ENCODE measurements at regions not wholly inside any gene's neighbourhood (a gene's known extent, or its start where the extent isn't known, plus 50 kb on each side); places are given as distances from the start of the nearest gene placed in this dataset.

DNA sequence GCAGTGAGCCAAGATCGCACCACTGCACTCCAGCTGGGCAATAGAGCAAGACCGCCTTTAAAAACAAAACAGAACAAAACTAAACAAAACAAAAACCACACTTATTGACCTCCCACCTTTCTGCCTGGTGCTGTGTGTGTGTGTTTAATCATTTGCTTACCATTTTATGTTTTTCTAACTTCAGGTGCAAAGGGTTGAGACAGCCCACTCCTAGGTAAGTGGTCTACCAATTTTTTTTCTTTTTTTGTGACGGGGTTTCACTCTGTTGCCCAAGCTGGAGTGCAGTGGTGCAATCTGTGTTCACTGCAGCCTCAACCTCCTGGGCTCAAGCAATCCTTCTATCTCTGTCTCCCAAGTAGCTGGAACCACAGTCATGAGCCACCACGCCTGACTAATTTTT, 65.8 kb downstream of the SALL1 start:
- DNase-seq (ENCODE audit: low read depth): no peak

DNA sequence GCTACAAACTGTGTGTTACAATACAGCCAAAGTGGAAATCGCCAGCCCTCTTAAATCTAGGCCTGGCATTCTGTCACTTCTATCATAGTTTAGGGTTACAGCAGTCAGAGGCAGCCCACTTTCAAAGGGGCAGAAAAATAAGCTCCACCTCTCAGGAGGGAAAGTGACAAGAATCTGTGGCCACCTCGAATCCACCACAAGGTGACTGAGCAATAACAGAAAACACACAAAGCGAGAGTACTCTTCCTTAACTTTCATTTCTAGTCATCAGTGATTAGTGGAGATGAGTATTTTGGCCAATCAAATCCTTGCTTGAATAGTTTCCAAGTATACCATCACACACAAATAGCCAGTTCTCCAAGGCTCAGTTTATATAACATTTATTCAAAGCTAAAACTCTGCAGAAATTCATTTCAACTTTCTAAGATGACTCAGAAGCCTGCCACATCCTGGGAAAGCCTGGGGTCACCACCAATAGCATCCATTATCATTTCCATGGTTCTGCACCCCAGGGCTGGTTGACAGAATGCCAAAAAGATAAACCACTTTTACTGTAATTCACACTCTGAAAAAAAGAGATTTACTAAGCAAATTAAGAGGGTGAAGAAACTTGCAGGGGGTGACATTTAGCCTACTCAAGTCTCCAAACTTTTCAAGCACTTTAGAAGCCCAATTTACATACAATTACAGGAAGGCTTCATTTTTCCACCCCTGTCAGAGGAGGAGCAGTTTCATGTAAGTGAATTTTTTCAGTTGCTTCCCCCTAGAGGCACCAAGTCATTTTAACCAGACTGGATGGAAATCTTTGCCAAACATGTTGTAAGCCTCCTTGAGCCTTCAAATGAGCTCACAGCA, 66.8 kb downstream of the SALL1 start:
- DNase-seq (ENCODE audit: low read depth): no peak

GRCh38 chr16:51072591-51072990, 78.5 kb downstream of the SALL1 start:
- DNase-seq (ENCODE audit: low read depth): no peak

- DNase-seq (ENCODE audit: low read depth): no peak
These were observed 79.7 kb downstream of the SALL1 start for GRCh38 chr16:51071326-51071725.

DNA sequence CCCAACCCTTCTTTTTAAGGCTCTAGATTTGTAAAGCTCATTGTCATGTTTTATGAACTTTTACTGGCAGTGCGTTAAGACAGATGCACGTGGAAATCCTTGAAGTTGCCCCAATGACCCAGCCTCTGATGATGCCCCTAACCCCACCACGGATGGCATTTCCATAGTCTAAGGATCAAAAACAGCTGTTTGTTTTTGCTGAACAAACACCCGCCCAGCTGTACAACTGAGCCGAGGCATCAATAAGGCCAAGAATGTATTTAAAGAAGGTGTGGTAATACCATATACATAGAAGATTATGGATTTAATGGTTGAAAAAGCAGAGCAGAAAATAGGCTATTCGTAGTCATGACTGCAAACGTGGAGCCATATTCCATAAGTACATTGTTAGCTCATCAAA, 83.7 kb downstream of the SALL1 start:
- DNase-seq (ENCODE audit: low read depth): no peak

GRCh38 chr16:51062039-51062438, 89.0 kb downstream of the SALL1 start:
- DNase-seq (ENCODE audit: low read depth): no peak

DNA sequence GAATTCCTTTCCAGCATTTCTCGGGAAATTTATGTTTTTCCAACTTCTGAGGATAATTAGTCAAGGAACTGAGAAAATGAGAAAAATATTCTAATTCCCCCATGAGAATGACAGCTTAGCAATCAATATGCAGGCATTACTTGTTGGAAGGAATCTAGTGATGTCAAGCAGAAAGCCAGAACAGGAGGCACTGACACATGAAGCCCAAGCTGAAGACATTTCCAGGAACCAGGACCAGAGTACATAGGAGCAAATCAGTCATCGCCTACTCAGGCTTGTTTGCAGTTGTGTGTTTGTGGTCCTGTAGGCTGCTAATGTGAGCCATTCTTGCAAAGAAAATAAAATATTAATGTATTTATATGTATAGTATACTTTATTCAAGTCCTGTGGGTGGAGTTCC, 89.7 kb downstream of the SALL1 start:
- DNase-seq (ENCODE audit: low read depth): no peak

DNA sequence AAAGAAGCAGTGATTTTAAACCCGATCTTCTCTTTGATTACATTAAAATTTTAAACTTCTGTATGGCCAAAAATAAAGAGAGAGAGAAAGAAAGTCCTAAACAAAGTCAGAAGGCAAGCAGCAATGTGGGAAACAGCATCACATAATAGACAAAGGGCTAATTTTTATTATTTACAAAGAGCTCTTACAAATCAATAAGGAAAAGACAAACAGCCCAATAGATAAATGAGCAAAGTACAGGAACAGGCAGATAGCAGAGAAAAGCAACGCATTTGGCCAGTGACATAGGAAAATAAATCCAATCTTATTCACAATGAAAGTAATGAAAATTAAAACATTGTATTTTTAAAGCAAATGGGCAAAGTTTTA, 93.1 kb downstream of the SALL1 start:
- DNase-seq (ENCODE audit: low read depth): no peak

DNA sequence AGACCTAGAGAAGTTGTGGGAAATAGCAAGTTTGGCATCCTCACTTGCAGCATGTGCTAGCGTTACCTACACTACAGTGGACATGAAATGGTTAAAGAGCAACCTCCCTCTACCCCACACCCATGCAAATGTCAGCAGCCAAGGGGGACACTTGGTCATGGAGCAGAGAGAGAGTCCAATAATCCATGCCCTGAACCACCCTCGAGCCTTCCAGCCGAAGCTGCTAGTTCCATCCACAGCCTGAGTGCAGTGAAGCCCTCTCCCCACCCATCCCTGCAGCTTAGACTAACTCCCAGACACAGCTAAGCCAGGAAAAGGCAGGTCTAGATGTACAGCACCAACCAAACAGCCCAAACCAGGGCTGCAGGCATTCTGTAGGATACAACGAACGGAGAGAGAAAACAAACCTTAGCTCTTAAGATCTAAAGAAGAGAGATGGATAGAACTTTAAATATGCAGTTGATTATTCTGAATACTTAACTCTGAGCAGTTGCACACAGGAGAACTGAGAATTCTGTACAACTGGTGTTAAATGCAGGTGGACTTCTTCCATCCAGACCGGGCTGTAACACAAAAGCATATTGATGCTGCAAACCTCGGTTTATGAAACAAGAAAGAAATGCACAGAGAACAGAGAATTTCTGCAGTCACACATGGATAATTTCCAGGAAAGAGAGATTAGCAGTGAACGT, 93.8 kb downstream of the SALL1 start:
- DNase-seq (ENCODE audit: low read depth): no peak

- no peak for DNase-seq (ENCODE audit: low read depth)
These were observed 94.7 kb downstream of the SALL1 start for GRCh38 chr16:51056331-51056730.

DNA sequence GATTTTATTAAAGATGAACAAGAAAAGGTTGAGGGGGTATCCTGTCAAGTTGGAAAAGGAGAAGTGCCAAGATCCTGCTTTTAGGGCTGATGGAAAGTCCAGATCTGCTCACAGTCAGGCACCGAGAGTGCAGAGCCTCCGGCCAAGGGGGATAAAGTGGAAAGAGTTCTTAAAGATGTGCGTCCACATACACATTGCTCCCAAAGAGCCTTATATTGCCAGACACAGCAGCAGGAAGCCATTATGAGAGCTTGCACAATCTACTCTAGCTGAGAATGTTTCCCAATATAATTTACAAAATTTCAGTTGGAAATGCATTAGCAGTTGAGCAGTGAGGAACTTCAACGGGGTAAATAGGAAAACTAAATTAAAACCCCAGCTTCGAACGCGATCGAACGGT, 95.6 kb downstream of the SALL1 start:
- peak; percentile 40 for DNase-seq (ENCODE audit: low read depth)

DNA sequence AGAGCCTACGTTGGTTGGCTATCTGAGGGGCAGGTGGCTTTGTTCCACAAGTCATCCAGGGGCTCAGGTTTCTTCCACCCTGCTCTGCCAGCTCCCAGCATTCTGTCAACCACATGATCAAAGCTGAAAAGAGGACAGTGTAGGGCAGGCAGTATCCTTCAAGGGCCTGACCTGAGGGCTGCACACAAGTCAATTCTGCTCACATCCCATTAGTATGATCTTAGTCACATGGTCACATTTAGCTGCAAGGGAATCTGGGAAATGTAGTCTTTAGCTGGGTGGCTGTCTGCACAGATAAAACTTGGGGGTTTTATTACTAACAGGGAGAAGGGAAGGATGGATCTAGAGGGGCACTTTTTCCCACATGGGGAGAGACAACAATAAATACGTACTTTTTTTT, 97.3 kb downstream of the SALL1 start:
- DNase-seq (ENCODE audit: low read depth): no peak

GRCh38 chr16:51051671-51052070, 99.4 kb downstream of the SALL1 start:
- no peak for DNase-seq (ENCODE audit: low read depth)

GRCh38 chr16:51050377-51050706, 100.7 kb downstream of the SALL1 start:
- no peak for DNase-seq (ENCODE audit: low read depth)

- DNase-seq (ENCODE audit: low read depth): no peak
These were observed 101.2 kb downstream of the SALL1 start for GRCh38 chr16:51049678-51050376.

DNA sequence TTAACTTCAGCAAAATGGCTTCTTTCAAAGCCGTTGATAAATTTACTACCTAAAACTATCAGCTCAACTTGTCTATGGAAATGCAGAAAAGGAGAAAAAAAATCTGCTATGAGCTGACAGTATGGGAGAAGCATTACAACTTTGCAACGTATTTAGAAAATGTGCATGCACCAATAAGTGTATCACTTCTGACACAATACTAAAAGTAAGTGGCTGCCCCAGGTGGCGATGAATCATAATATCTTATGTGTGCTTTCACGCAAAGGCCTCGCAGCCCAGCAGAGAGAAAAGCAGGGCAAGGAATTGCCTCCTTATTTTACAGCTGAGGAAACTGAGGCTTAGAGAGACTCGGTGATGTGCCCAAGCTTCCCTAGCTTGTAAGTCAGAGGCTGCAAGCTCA, 101.8 kb downstream of the SALL1 start:
- DNase-seq (ENCODE audit: low read depth): no peak

DNA sequence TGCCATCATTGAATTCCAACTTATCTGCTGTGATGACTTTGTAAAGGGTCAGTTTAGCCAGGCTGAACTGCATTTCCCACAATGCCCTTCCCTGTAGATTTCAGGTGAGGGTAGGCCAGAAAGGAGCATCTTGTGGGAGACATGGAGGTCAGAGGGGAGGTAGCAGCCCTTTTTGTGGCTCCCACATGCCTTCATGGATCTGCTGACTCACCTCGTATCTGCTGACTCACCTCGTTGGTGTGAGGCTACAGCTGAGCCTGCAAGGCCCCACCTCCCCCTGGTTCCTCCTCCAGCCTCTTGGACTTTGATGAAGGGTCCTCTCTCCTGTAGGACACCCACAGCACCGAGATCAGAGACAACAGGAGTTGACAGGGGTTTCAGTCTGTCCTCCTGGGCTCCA, 102.5 kb downstream of the SALL1 start:
- no peak for DNase-seq (ENCODE audit: low read depth)

DNA sequence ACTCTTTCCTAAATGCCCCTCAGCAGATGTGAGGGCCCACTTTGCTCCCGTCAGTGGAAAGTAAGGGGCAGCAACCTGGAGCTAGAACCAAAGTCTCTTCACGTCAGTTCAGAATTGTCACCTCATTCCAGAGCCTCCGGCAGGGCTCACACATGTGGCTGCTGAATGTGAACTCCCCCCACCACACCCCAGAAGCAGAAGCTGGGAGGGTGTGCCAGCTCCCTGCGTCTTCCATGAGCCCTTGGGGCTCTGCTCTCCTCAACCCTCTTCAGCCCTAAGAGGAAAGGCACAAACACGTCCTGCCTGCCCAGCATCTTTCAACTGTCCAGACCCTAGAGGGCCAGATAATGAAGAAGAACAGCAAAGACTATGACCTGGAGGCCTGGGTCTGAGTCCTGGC, 105.3 kb downstream of the SALL1 start:
- DNase-seq (ENCODE audit: low read depth): no peak

GRCh38 chr16:51045186-51045585, 105.9 kb downstream of the SALL1 start:
- no peak for DNase-seq (ENCODE audit: low read depth)

GRCh38 chr16:51041546-51041945, 109.5 kb downstream of the SALL1 start:
- DNase-seq (ENCODE audit: low read depth): no peak

DNA sequence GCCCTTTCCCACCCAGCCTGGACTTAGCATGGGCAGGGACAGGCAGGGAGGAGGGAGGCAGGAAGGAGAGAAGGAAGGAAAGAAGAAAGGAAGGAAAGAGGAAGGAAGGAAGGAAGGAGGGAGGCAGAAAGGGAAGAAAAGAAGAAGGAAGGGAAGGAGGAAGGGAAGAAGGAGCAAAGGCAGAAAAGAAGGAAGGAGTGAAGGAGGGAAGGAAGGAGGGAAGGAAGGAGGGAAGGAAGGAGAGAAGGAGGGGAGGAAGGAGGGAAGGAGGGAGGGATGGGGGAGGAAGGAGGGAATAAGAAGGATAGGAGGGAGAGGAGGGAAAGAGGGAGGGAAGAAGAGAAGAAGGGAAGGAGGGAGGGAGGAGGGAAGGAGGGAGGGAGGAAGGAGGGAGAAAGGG, 110.4 kb downstream of the SALL1 start:
- DNase-seq (ENCODE audit: low read depth): no peak

DNA sequence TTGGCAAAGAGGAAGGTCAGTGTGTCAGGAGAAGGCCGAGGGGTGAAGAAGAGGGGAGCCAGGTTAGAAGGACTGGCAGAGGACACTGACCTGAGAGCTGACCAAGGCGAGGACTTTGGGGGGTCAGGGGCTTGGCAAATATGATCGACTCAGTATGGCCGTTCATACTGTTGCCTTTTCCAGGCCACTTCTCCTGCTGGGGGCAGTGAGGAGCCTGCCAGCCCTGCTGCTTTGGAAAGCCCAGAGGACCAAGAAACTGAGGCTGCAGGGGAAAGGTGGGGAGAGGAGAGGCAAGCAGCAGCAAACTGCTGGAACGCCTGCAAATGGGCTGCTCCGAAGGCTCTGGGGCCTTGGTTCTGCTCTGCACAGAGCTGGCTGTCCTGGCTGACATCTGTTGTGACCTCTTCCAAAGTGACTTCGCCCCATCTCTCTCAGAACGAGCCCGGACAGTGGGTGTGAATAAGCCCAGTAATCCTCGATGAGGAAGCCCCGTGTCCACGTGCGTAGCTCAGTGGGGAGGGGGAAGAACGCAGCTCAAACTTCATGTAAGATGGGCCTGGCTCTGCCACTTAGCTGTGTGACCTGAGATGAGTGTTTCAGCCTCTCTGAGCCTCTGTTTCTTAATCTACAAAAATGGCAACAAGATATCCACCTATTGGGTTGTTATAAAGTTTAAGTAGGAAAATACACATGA, 111.3 kb downstream of the SALL1 start:
- no peak for DNase-seq (ENCODE audit: low read depth)
